Upper lobe of right lung (tissue), 1 donor: ENCODE measurements at regions not wholly inside any gene's neighbourhood (a gene's known extent, or its start where the extent isn't known, plus 50 kb on each side); places are given as distances from the start of the nearest gene placed in this dataset.
"Not testable (repeated sequence)": the region's sequence is repeated elsewhere in the genome, so short reads cannot be mapped to it uniquely, and the experiment has no call there.

Source experiments
- ATAC-seq: fragments of 200-7000 bp; cut with Tn5 transposase; one replicate; pipeline ENCODE4 v1.9.1; 2020; ENCODE audit warnings: mild to moderate bottlenecking, moderate library complexity
- DNase-seq: peaks from one replicate; pipeline ENCODE4 v3.0.0-alpha.2; 2020
- H3K27ac ChIP-seq: fragments of 200-600 bp; one replicate; pipeline ENCODE4 v1.8.0; 2022
- H3K27me3 ChIP-seq: fragments of 200-600 bp; one replicate; pipeline ENCODE4 v1.8.0; 2022; ENCODE audit warnings: mild to moderate bottlenecking
- H3K36me3 ChIP-seq: fragments of 200-600 bp; one replicate; pipeline ENCODE4 v1.8.0; 2022
- H3K4me1 ChIP-seq: fragments of 200-600 bp; one replicate; pipeline ENCODE4 v1.8.0; 2022
- H3K4me3 ChIP-seq: fragments of 200-600 bp; one replicate; pipeline ENCODE4 v1.8.0; 2022; ENCODE audit warnings: mild to moderate bottlenecking
- H3K9me3 ChIP-seq: fragments of 200-600 bp; one replicate; pipeline ENCODE4 v1.8.0; 2022
- intact Hi-C: fragments of 100-400 bp; cut with DNase I; formaldehyde crosslinking; loops from one replicate; pipeline ENCODE4 v1.11.0; 2022
- TF ChIP-seq, protein P1 (sequence below): fragments of 200-600 bp; IDR thresholded peaks from one replicate; pipeline ENCODE4 v1.8.0; 2022; ENCODE audit warnings: antibody characterized with exemption
- donor health status: DM: no; HTN: yes; CAD: no; lungs with severe emphysema.

DNA sequence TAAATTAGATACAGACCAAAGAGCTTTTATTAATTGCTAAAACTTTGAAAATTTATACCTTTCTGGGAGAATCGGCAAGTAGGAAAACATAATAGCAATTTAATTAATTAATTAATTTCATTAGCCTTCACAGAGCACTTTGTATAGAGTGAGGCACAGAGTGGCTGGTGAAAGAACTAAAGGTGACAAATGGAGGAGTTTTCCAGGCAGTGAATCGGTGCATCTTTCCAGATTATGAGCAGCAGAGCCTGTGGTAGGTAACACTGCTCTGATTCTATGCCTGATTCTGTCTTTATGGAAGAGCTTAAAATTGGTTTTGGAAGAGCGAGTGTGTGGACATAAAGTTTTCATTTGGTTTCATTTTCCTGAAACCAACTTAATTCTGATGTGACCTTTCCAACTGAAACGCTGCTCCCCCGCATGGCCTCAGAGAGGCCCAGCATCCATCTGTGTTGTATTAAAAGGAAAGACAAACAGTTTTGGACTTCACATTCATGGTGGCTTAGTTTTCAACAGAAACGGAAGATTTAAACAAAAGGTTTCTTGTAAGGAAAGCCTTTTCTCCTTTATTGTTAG is 188.9 kb upstream of the RPS23 start:
- ATAC-seq (no peak), DNase-seq (no peak)
- intact Hi-C loops = no loop called here
- H3K4me3 ChIP-seq = no peak overlapping the region
- H3K27me3 ChIP-seq = no peaks in the 10 kb centered on the region
- no peak overlapping the region for H3K27ac ChIP-seq
- TF ChIP-seq, protein P1, sequence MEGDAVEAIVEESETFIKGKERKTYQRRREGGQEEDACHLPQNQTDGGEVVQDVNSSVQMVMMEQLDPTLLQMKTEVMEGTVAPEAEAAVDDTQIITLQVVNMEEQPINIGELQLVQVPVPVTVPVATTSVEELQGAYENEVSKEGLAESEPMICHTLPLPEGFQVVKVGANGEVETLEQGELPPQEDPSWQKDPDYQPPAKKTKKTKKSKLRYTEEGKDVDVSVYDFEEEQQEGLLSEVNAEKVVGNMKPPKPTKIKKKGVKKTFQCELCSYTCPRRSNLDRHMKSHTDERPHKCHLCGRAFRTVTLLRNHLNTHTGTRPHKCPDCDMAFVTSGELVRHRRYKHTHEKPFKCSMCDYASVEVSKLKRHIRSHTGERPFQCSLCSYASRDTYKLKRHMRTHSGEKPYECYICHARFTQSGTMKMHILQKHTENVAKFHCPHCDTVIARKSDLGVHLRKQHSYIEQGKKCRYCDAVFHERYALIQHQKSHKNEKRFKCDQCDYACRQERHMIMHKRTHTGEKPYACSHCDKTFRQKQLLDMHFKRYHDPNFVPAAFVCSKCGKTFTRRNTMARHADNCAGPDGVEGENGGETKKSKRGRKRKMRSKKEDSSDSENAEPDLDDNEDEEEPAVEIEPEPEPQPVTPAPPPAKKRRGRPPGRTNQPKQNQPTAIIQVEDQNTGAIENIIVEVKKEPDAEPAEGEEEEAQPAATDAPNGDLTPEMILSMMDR = no peak
- peaks cover 6% of the 10 kb centered on the region for H3K9me3 ChIP-seq
- no peaks in the 10 kb centered on the region for H3K4me1 ChIP-seq
- no peaks in the 10 kb centered on the region for H3K36me3 ChIP-seq

DNA sequence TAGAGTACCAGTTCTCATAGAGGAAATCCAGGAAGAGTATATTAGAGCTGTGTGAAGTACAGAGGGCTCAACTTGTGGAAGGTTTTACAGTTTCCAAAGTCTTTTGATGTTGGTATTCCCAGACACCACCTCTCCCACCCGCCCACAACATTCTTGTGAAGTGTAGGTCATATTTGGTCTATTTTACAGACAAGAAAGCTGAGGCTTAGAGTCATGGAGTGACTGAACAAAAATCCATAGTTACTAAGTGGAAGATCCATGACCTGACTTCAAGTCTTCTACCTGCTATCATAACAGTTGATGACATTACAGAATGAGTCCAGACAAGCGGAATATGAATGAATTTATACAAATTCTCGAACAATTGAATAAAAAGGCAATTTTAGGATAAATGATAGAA is 187.1 kb upstream of the RPS23 start:
- no peaks in the 10 kb centered on the region for H3K36me3 ChIP-seq
- peaks cover 6% of the 10 kb centered on the region for H3K9me3 ChIP-seq
- DNase-seq (no peak), ATAC-seq (no peak)
- intact Hi-C loops = no loop called here
- no peak overlapping the region for H3K27ac ChIP-seq
- TF ChIP-seq, protein P1 = no peak
- no peaks in the 10 kb centered on the region for H3K27me3 ChIP-seq
- no peaks in the 10 kb centered on the region for H3K4me1 ChIP-seq
- no peak overlapping the region for H3K4me3 ChIP-seq

DNA sequence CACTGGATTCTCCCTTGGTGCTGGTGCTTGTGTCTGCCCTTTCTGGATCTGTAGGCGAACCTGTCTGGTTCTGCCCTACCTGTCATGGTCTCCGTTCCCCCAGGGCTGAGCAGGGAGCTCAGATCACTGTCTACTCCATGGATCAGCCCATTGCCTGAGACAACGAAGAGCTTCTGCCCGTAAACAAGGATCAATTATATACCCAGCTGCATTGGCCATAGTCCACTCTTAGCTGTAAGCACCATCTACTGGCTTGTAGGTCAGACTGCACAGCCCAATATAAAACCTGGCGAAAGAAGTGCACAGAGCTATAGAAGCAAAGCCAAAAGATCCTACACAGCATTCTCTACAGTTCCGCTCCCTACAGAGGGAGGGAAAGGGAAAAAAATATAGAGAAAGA is 181.5 kb upstream of the RPS23 start:
- Histone ChIP-seq H3K4me1 (no peaks in the 10 kb centered on the region), H3K9me3 (peaks cover 6% of the 10 kb centered on the region), H3K27ac (no peak overlapping the region), H3K36me3 (no peaks in the 10 kb centered on the region), H3K27me3 (no peaks in the 10 kb centered on the region), H3K4me3 (no peak overlapping the region)
- intact Hi-C loops = no loop called here
- DNase-seq = no peak
- TF ChIP-seq, protein P1 = no peak
- no peak for ATAC-seq

DNA sequence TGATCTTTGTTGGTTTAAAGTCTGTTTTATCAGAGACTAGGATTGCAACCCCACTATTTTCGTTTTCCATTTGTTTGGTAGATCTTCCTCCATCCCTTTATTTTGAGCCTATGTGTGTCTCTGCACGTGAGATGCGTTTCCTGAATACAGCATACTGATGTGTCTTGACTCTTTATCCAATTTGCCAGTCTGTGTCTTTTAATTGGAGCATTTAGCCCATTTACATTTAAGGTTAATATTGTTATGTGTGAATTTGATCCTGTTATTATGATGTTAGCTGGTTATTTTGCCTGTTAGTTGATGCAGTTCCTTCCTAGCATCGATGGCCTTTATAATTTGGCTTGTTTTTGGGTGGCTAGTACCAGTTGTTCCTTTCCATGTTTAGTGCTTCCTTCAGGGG is 177.2 kb upstream of the RPS23 start:
- H3K27me3 ChIP-seq, DNase-seq, intact Hi-C loops, H3K9me3 ChIP-seq, H3K4me1 ChIP-seq, ATAC-seq, H3K4me3 ChIP-seq, H3K36me3 ChIP-seq, H3K27ac ChIP-seq: not testable (repeated sequence)

DNA sequence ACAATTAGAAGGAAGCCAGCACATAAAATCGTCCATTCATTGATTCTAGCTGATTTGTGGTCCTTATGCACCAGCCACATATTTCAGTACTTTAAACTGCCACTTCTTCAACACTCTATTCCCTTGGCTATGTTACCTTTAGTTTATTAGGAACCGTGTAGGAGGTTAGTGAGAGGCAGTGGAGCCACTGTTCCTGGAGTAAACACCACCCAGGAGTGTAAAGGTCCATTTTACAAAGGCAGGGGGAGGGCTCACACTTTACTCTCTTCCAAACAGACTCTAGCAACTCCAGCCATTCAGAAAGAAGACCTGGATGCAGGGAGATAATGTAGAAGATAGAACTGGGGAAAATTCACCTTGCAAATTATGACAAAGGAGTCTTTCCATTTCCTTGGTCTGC is 170.2 kb upstream of the RPS23 start:
- no peaks in the 10 kb centered on the region for H3K27me3 ChIP-seq
- no peak overlapping the region for H3K4me3 ChIP-seq
- no peaks in the 10 kb centered on the region for H3K36me3 ChIP-seq
- no peaks in the 10 kb centered on the region for H3K4me1 ChIP-seq
- DNase-seq = no peak
- ATAC-seq = no peak
- TF ChIP-seq, protein P1 = no peak
- no peaks in the 10 kb centered on the region for H3K9me3 ChIP-seq
- intact Hi-C loops = no loop called here
- H3K27ac ChIP-seq = no peak overlapping the region

DNA sequence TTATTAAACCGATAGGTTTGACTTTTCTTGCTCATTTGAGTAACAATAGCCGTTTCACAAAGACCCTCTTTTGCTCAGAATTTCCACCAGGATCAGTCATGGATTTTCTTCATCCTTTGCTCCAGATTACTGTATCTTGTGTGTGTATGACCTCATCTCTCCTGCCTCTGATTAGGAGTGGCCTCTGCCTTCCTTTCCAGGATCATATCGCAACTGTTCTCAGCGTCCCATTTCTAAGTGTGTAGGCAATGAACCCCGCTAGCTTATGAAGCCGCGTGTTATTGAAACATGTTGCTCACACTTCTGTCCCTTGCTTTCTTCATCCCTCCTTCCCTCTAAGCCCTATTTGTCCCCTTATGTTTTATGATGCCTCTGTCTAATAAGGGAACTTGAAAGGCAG is 169.8 kb upstream of the RPS23 start:
- H3K4me3 ChIP-seq = no peak overlapping the region
- H3K27me3 ChIP-seq = no peaks in the 10 kb centered on the region
- intact Hi-C loops = no loop called here
- no peaks in the 10 kb centered on the region for H3K4me1 ChIP-seq
- no peak overlapping the region for H3K27ac ChIP-seq
- ATAC-seq = peak; percentile 51
- H3K9me3 ChIP-seq = no peaks in the 10 kb centered on the region
- H3K36me3 ChIP-seq = no peaks in the 10 kb centered on the region
- DNase-seq = no peak
- TF ChIP-seq, protein P1 = no peak
